Activated CD8-positive, alpha-beta memory T cell treated with anti-CD3 and anti-CD28 coated beads for 24 hours (primary cell): ENCODE measurements at regions not wholly inside any gene's neighbourhood (a gene's known extent, or its start where the extent isn't known, plus 50 kb on each side); places are given as distances from the start of the nearest gene placed in this dataset.

Source experiments
- DNase-seq: peaks from one replicate; pipeline ENCODE4 v3.0.0-alpha.2; 2020

DNA sequence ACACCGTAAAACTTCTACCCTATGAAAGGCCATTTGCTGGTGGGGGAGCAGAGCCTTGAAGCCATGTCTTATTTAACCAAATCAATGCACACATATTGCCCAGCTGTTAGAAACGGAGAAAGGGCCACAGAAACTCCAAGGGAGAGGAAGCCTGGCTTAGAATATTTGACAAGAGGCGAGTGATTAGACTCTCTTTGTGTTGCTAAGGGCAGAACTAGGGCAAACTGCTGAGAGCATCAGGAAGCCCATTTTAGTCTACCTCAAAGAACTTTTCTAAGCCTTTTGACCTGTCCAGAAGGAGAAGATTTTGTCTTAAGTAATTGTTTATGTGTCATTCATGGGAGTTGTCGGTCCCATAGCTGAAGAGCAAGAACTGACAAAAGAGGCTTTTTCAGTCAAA, 54.4 kb upstream of the CELF4 start:
- no peak for DNase-seq

DNA sequence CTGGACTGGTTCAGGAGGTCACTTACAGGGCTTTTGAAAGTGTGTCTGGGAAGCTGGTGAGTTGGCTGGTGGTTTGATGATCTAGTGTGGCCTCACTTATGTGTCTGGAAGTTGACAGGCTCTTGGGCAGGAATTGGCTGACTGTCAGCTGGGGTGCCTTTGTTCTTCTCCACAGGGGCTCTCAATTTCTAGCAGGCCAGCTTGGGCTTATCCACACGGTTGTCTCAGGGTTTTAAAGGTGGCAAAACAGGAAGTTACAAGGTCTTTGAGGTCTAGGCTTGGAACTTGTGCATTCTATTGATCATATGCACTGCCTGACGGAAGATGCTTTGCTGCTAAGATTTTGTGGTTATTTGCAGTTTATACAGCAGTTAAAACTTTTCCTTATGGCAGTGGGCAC, 52.0 kb upstream of the CELF4 start:
- no peak for DNase-seq
